ENCODE measurements at regions not wholly inside any gene's neighbourhood (a gene's known extent, or its start where the extent isn't known, plus 50 kb on each side); places are given as distances from the start of the nearest gene placed in this dataset.
A peak's percentile ranks its signal among the peaks of the same experiment; 100 is the strongest.

DNA sequence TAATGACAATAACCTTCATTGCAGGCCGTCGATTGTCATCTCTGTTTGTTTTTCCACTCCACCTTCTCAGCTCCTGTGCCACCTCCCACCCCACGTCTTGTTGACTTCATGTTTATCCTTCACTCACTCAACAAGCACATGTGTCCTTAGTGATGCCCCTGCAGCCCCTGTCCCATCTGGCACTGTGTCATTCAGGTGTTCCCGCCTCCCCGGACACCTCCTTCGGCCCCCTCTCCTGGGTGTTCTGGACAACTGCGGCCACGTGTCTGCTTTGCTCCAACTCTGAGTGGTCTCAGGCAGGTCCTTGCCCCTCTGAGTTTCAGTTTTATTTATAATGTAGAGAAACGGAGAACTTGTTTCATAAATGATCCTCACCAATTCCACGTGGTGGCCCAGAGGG is 91.0 kb upstream of the COL5A1 start:
- DNase-seq (ENCODE audit: low read depth, low spot score): no peak
- CTCF ChIA-PET: interaction anchor here (1.3 kb wide), 1 partner anchor 101 kb away, joined by 3 read pairs; no protein-coding TSS in a partner anchor
- POLR2A ChIA-PET: no interaction called here
- H3K4me3 ChIP-seq (ENCODE audit: low read depth, low read length): no peak overlapping the region
- TF ChIP-seq, protein P1, sequence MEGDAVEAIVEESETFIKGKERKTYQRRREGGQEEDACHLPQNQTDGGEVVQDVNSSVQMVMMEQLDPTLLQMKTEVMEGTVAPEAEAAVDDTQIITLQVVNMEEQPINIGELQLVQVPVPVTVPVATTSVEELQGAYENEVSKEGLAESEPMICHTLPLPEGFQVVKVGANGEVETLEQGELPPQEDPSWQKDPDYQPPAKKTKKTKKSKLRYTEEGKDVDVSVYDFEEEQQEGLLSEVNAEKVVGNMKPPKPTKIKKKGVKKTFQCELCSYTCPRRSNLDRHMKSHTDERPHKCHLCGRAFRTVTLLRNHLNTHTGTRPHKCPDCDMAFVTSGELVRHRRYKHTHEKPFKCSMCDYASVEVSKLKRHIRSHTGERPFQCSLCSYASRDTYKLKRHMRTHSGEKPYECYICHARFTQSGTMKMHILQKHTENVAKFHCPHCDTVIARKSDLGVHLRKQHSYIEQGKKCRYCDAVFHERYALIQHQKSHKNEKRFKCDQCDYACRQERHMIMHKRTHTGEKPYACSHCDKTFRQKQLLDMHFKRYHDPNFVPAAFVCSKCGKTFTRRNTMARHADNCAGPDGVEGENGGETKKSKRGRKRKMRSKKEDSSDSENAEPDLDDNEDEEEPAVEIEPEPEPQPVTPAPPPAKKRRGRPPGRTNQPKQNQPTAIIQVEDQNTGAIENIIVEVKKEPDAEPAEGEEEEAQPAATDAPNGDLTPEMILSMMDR (IDR thresholded peaks at IDR 0.05; ENCODE audit: insufficient read depth, low read length, missing control alignments): no peak

DNA sequence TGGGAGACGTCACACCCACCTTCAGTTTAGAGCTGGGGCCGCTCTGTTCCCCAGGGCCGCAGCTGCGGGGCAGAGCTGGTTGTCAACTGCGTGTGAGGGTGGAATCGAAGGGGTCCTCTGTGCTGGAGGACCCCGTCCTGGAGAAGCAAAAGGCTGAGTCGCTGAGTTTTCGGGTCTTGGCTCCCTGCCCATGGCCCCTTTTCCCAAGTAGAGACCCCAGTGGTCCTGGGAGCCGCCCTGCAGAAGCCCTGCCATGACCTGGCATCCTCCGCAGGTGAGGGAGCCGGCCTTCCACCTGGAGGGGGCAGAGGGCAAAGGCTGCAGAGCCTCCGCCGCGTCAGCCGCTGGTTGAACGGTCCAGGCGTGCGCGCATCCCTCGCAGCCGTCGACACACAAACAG is 90.4 kb upstream of the COL5A1 start:
- TF ChIP-seq, protein P1 (IDR thresholded peaks at IDR 0.05; ENCODE audit: insufficient read depth, low read length, missing control alignments): no peak
- ChIA-PET CTCF (interaction anchor here (1.0 to 1.3 kb wide), 2 partner anchors 50 to 102 kb away, joined by 3 read pairs; no protein-coding TSS in a partner anchor), POLR2A (interaction anchor here (0.6 to 1.0 kb wide), 2 partner anchors 48 to 51 kb away, joined by 3 to 4 read pairs; no protein-coding TSS in a partner anchor)
- DNase-seq (ENCODE audit: low read depth, low spot score): no peak
- no peak overlapping the region for H3K4me3 ChIP-seq (ENCODE audit: low read depth, low read length)

DNA sequence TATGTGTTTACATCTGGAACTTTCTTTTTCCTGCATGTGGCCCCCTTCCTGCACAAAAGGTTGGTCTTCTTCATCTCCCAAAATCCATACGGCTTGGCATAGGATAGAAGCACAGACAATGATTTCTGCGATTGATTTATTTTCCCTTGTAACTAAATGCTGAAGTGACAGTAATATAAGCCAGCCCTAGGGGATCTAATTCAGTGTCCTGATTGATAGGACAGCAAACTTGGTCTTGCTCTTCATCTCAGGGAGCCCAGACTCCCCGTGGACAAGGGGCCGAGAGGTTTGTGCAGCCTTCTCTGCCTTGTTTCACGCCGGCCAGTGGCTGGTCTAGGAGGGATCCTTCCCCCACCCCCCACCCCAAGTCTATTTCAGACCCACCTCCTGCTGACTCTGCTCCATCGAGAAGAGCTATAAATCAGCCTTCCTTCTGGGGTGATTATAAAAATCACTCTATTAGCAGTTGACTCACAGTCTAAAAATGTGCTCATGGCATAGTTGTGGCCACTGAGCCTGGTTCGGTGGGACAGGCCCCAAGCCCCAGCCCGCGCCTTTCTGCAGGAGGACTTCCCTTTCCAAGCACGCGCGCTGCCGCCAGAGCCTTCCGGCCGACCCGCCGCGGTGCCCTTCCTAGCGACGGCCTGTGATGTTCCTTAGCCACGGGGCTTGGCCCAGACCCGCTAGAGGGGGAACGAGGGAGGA is 89.8 kb upstream of the COL5A1 start:
- ChIA-PET POLR2A (interaction anchor here (0.6 to 1.6 kb wide), 3 partner anchors 49 to 95 kb away, joined by 3 to 6 read pairs (median 4); no protein-coding TSS in a partner anchor), CTCF (interaction anchor here (1.0 to 1.8 kb wide), 4 partner anchors 50 to 146 kb away, joined by 3 to 5 read pairs (median 4); no protein-coding TSS in a partner anchor)

DNA sequence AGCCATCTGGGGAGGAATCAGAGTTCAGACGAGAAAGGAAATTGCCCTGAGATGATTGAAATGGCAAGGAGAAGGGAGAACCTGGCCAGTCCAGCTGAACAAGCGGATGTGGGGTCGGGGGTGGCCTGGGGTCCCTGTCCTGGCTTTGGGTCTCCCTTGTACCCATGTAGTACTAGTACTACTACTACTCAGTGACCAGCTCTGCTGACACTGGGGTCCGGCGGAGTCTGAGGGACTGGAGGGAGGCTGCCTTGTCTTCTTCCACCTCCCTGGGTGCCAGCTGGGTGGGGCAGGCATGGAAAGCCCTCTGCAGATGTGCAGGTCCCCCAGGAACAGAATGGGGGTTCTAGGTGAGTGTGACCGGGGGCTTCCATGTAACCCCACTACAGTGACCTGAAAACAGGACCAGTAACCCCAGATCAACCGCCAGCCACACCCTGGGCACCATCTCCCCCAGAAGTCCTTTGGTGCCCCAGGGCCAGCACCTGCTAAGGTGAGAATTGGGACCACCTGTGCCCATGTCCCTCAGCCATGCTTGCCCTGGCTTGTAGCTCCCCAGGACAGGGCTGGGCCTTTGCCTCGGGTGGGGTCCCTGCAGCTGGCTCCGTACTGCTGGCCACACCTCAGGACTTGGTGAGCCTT is 89.1 kb upstream of the COL5A1 start:
- ChIA-PET CTCF (interaction anchor here (1.0 to 1.8 kb wide), 4 partner anchors 49 to 145 kb away, joined by 3 to 5 read pairs (median 4); no protein-coding TSS in a partner anchor), POLR2A (interaction anchor here (1.0 to 1.6 kb wide), 3 partner anchors 49 to 110 kb away, joined by 3 to 6 read pairs (median 4); no protein-coding TSS in a partner anchor)
- TF ChIP-seq, protein P1 (IDR thresholded peaks at IDR 0.05; ENCODE audit: insufficient read depth, low read length, missing control alignments): no peak
- no peak overlapping the region for H3K4me3 ChIP-seq (ENCODE audit: low read depth, low read length)
- no peak for DNase-seq (ENCODE audit: low read depth, low spot score)

More for the DNA sequence above, 89.8 kb upstream of the COL5A1 start:
- TF ChIP-seq, protein P1 (IDR thresholded peaks at IDR 0.05; ENCODE audit: insufficient read depth, low read length, missing control alignments): peak; percentile 6
- no peak overlapping the region for H3K4me3 ChIP-seq (ENCODE audit: low read depth, low read length)
- DNase-seq (ENCODE audit: low read depth, low spot score): peak; percentile 59

DNA sequence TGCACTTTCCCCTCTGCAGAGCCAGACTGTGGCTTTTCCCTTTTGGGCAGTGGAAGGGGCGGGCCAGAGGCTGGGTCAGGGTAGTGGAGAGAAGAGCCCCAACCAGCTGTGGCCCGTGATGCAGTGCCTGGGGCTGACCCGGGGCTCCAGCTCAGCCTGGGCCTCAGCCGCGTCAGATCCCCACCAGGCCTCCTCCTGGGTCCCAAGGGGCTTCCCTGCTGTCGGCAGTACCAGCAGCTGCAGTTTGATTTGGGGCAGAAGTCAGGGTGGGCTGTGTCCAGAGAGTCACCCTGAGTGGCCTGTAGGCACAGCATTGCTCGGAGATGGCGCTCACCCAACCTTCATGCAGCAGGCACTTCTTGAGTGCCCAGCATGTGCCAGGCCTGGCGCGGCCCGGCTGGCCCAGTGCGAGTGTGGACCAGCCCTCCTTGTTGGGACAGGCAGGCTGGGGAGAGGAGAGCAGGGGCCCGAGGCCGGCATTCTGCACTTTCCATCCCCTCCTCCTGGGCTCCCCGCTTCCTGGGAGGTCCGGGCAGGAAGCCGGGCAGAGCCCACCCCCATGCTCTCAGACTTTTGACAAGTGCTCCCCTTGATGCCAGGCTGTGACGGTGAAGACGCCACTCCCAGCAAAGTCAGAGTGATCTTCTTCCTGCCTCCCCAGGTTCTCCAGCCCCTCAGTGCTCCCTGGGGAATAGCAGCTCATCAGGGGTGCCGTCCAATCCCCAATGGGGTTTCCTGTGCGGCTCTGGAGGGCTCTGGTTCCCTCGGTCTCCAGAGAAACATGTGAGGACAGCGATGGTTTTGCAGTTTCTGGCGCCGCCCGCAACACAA is 88.3 kb upstream of the COL5A1 start:
- ChIA-PET CTCF (interaction anchor here (1.1 to 1.8 kb wide), 3 partner anchors 9 to 145 kb away, joined by 3 to 5 read pairs (median 3); no protein-coding TSS in a partner anchor), POLR2A (interaction anchor here (0.7 to 1.6 kb wide), 3 partner anchors 49 to 109 kb away, joined by 3 to 6 read pairs (median 3); no protein-coding TSS in a partner anchor)
- TF ChIP-seq, protein P1 (IDR thresholded peaks at IDR 0.05; ENCODE audit: insufficient read depth, low read length, missing control alignments): no peak
- no peak for DNase-seq (ENCODE audit: low read depth, low spot score)
- no peak overlapping the region for H3K4me3 ChIP-seq (ENCODE audit: low read depth, low read length)
